ENCODE measurements at regions not wholly inside any gene's neighbourhood (a gene's known extent, or its start where the extent isn't known, plus 50 kb on each side); places are given as distances from the start of the nearest gene placed in this dataset.
"Not testable (repeated sequence)": the region's sequence is repeated elsewhere in the genome, so short reads cannot be mapped to it uniquely, and the experiment has no call there.

- DNase-seq, result no peak
These were observed 56.3 kb upstream of the PRDM9 start for GRCh38 chr5:23451156-23451555.

GRCh38 chr5:23450187-23450586, 57.2 kb upstream of the PRDM9 start:
- no peak for DNase-seq

GRCh38 chr5:23448627-23449026, 58.8 kb upstream of the PRDM9 start:
- DNase-seq, result no peak

GRCh38 chr5:23446424-23446823, 61.0 kb upstream of the PRDM9 start:
- DNase-seq, result no peak

- DNase-seq, result no peak
These were observed 61.8 kb upstream of the PRDM9 start for GRCh38 chr5:23445573-23445972.

- no peak for DNase-seq
These were observed 66.7 kb upstream of the PRDM9 start for GRCh38 chr5:23440703-23441102.

GRCh38 chr5:23437011-23437410, 70.4 kb upstream of the PRDM9 start:
- DNase-seq, result no peak

GRCh38 chr5:23433534-23434315, 73.7 kb upstream of the PRDM9 start:
- no peak for DNase-seq

GRCh38 chr5:23428705-23429104, 78.7 kb upstream of the PRDM9 start:
- no peak for DNase-seq

- DNase-seq, result not testable (repeated sequence)
These were observed 87.2 kb upstream of the PRDM9 start for GRCh38 chr5:23420214-23420613.

- DNase-seq, result no peak
These were observed 88.3 kb upstream of the PRDM9 start for GRCh38 chr5:23419115-23419514.

- DNase-seq, result no peak
These were observed 94.9 kb upstream of the PRDM9 start for GRCh38 chr5:23412515-23412914.

- no peak for DNase-seq
These were observed 95.4 kb upstream of the PRDM9 start for GRCh38 chr5:23411994-23412393.

GRCh38 chr5:23411200-23411599, 96.2 kb upstream of the PRDM9 start:
- no peak for DNase-seq

- DNase-seq, result not testable (repeated sequence)
These were observed 96.6 kb upstream of the PRDM9 start for GRCh38 chr5:23410775-23411174.

GRCh38 chr5:23405316-23406068, 101.9 kb upstream of the PRDM9 start:
- no peak for DNase-seq

GRCh38 chr5:23402585-23402984, 104.8 kb upstream of the PRDM9 start:
- DNase-seq, result no peak

GRCh38 chr5:23400951-23401350, 106.5 kb upstream of the PRDM9 start:
- no peak for DNase-seq

GRCh38 chr5:23396346-23396745, 111.1 kb upstream of the PRDM9 start:
- no peak for DNase-seq

- peak; percentile 17 for DNase-seq
These were observed 117.9 kb upstream of the PRDM9 start for GRCh38 chr5:23389291-23390101.

- no peak for DNase-seq
These were observed 122.4 kb upstream of the PRDM9 start for GRCh38 chr5:23385036-23385435.

GRCh38 chr5:23372177-23372576, 135.2 kb upstream of the PRDM9 start:
- no peak for DNase-seq

- no peak for DNase-seq
These were observed 139.0 kb upstream of the PRDM9 start for GRCh38 chr5:23368393-23368792.

GRCh38 chr5:23367874-23368273, 139.5 kb upstream of the PRDM9 start:
- no peak for DNase-seq
